ENCODE measurements at regions not wholly inside any gene's neighbourhood (a gene's known extent, or its start where the extent isn't known, plus 50 kb on each side); places are given as distances from the start of the nearest gene placed in this dataset.

- H3K27me3 ChIP-seq, result peaks cover 0 to 7% (median 0%) of the 10 kb centered on the region in 3 donors
- H3K36me3 ChIP-seq, result no peaks in the 10 kb centered on the region
- H3K4me1 ChIP-seq, result no peaks in the 10 kb centered on the region
- no peak overlapping the region for H3K27ac ChIP-seq
- no peak overlapping the region for H3K4me3 ChIP-seq
- in situ Hi-C loops (cut with MboI; ENCODE audit: low sequenced_read_pairs in 4 of 4), result no loop called here
- TF ChIP-seq CTCF (IDR thresholded peaks at IDR 0.05 in 4 of 5, conservative IDR thresholded peaks at IDR 0.05 in 1 of 5), result no peak
- no peak for TF ChIP-seq POLR2A (IDR thresholded peaks at IDR 0.05)
- DNase-seq (no peak), ATAC-seq (no peak)
- no peaks in the 10 kb centered on the region for H3K9me3 ChIP-seq
- intact Hi-C loops (cut with DNase I; ENCODE audit: low total_unique reads), result no loop called here
Observed at GRCh38 chr5:50947906-50948683, 281.7 kb downstream of the PARP8 start.

DNA sequence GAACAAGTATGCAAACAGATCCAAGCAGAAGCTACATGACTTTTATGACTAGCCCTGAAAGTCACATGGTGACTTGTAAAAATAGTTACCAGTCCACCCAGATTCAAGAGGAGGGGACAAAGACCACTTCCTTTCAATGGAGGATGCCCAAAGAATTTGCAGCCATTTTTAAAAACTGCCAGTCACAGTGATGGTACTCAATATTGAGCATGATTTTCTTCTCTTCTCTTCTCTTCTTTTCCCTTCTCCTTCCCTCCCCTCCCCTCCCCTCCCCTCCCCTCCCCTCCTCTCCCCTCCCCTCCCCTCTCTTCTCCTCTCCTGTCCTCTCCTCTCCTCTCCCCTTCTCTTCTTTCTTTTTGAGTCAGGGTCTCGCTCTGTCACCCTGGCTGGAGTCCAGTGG is 286.9 kb downstream of the PARP8 start:
- TF ChIP-seq POLR2A (IDR thresholded peaks at IDR 0.05), result no peak
- TF ChIP-seq CTCF (IDR thresholded peaks at IDR 0.05 in 4 of 5, conservative IDR thresholded peaks at IDR 0.05 in 1 of 5), result no peak
- Histone ChIP-seq H3K27ac (no peak overlapping the region), H3K4me1 (no peaks in the 10 kb centered on the region), H3K27me3 (peaks cover 0 to 7% (median 0%) of the 10 kb centered on the region in 3 donors), H3K4me3 (no peak overlapping the region), H3K36me3 (no peaks in the 10 kb centered on the region), H3K9me3 (no peaks in the 10 kb centered on the region)
- DNase-seq, result no peak
- in situ Hi-C loops (cut with MboI; ENCODE audit: low sequenced_read_pairs in 4 of 4), result loop anchor here in 3 of 4 donors (10.0 to 25.0 kb wide), 3 partner anchors 1034 to 1712 kb away; no protein-coding TSS in a partner anchor
- intact Hi-C loops (cut with DNase I; ENCODE audit: low total_unique reads), result no loop called here
- no peak for ATAC-seq

DNA sequence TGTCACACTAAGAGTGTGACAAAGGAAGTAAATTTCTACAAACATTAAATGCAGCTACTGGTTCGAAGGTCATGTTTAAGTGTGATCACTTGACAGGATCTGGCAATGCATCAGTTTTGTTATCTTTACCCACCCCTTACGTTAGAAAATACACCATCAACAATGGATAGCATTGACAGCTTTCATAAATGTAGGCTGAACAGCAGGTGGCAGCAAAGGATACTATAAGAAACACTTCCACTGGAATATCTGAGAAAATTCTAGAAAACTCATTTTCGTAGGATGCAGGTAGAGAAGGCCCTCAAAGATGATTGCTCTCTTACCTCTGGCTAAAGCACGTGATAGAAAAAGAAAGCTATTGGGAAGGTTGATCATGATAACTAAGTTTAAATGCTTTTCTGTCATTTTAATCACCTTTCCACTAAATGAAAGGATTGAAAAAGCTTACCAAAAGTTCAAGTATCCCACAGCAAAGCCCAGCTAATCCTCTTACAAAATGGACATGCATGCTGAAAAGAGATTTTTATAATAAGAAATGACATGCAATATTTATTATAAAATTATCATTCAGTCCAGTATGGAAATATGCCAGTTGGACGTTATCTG is 292.5 kb downstream of the PARP8 start:
- TF ChIP-seq CTCF (IDR thresholded peaks at IDR 0.05 in 4 of 5, conservative IDR thresholded peaks at IDR 0.05 in 1 of 5), result peak in 3 of 5 experiments; percentile 18 to 51 (median 21)
- TF ChIP-seq POLR2A (IDR thresholded peaks at IDR 0.05), result no peak
- intact Hi-C loops (cut with DNase I; ENCODE audit: low total_unique reads), result no loop called here
- H3K9me3 ChIP-seq, result no peaks in the 10 kb centered on the region
- no peaks in the 10 kb centered on the region for H3K36me3 ChIP-seq
- H3K27ac ChIP-seq, result no peak overlapping the region
- H3K4me3 ChIP-seq, result no peak overlapping the region
- in situ Hi-C loops (cut with MboI; ENCODE audit: low sequenced_read_pairs in 4 of 4), result loop anchor here in 3 of 4 donors (10.0 to 25.0 kb wide), 3 partner anchors 1028 to 1706 kb away; no protein-coding TSS in a partner anchor
- peaks cover 0 to 7% of the 10 kb centered on the region in 2 donors for H3K4me1 ChIP-seq
- ATAC-seq (no peak), DNase-seq (no peak)
- H3K27me3 ChIP-seq, result peaks cover 11 to 22% (median 12%) of the 10 kb centered on the region in 3 donors

- Histone ChIP-seq H3K4me1 (peaks cover 11 to 12% of the 10 kb centered on the region in 2 donors), H3K27me3 (peaks cover 50 to 64% (median 55%) of the 10 kb centered on the region in 3 donors), H3K36me3 (no peaks in the 10 kb centered on the region), H3K4me3 (peak overlapping the region; percentile 44 to 63 (median 52)), H3K9me3 (no peaks in the 10 kb centered on the region), H3K27ac (no peak overlapping the region)
- peak; percentile 48 to 66 for ATAC-seq
- peak; percentile 22 to 28 for DNase-seq
- in situ Hi-C loops (cut with MboI; ENCODE audit: low sequenced_read_pairs in 4 of 4) (loop anchor here in 2 of 4 donors (25.0 kb wide), 2 partner anchors 1024 to 1699 kb away; no protein-coding TSS in a partner anchor), intact Hi-C loops (cut with DNase I; ENCODE audit: low total_unique reads) (no loop called here)
- TF ChIP-seq CTCF (IDR thresholded peaks at IDR 0.05 in 4 of 5, conservative IDR thresholded peaks at IDR 0.05 in 1 of 5) (peak; percentile 55 to 79 (median 71)), POLR2A (IDR thresholded peaks at IDR 0.05) (no peak)
Observed at GRCh38 chr5:50962934-50963872, 296.8 kb downstream of the PARP8 start.

Data from gastrocnemius medialis (tissue), 4 donors.